ENCODE measurements at regions not wholly inside any gene's neighbourhood (a gene's known extent, or its start where the extent isn't known, plus 50 kb on each side); places are given as distances from the start of the nearest gene placed in this dataset.

GRCh38 chr17:69945698-69946185 lies 129.3 kb upstream of the KCNJ16 start:
- ChIA-PET CTCF (interaction anchor here (0.6 kb wide), 1 partner anchor 337 kb away, joined by 3 read pairs; no protein-coding TSS in a partner anchor), POLR2A (no interaction called here)
- H3K27me3 ChIP-seq (ENCODE audit: control insufficient read depth, insufficient read depth, low read length), result no peaks in the 10 kb centered on the region
- H3K27ac ChIP-seq (ENCODE audit: low read depth, low read length), result no peak overlapping the region
- no peak overlapping the region for H3K4me3 ChIP-seq (ENCODE audit: low read depth, low read length)
- no peaks in the 10 kb centered on the region for H3K9me3 ChIP-seq (ENCODE audit: control insufficient read depth, insufficient read depth, low read length)
- no peak for TF ChIP-seq CTCF (IDR thresholded peaks at IDR 0.05; ENCODE audit: low read depth, low read length)
- no peak for DNase-seq (ENCODE audit: low read depth, low spot score)

GRCh38 chr17:69947027-69947759 lies 127.8 kb upstream of the KCNJ16 start:
- no peak overlapping the region for H3K27ac ChIP-seq (ENCODE audit: low read depth, low read length)
- H3K4me3 ChIP-seq (ENCODE audit: low read depth, low read length), result no peak overlapping the region
- TF ChIP-seq CTCF (IDR thresholded peaks at IDR 0.05; ENCODE audit: low read depth, low read length), result no peak
- H3K9me3 ChIP-seq (ENCODE audit: control insufficient read depth, insufficient read depth, low read length), result no peaks in the 10 kb centered on the region
- DNase-seq (ENCODE audit: low read depth, low spot score), result no peak
- CTCF ChIA-PET, result interaction anchor here (0.7 kb wide), 1 partner anchor 160 kb away, joined by 3 read pairs; no protein-coding TSS in a partner anchor
- POLR2A ChIA-PET, result no interaction called here
- no peaks in the 10 kb centered on the region for H3K27me3 ChIP-seq (ENCODE audit: control insufficient read depth, insufficient read depth, low read length)

- Histone ChIP-seq H3K4me3 (ENCODE audit: low read depth, low read length) (no peak overlapping the region), H3K27me3 (ENCODE audit: control insufficient read depth, insufficient read depth, low read length) (no peaks in the 10 kb centered on the region), H3K27ac (ENCODE audit: low read depth, low read length) (no peak overlapping the region), H3K9me3 (ENCODE audit: control insufficient read depth, insufficient read depth, low read length) (no peaks in the 10 kb centered on the region)
- no peak for TF ChIP-seq CTCF (IDR thresholded peaks at IDR 0.05; ENCODE audit: low read depth, low read length)
- DNase-seq (ENCODE audit: low read depth, low spot score), result no peak
- CTCF ChIA-PET, result no interaction called here
- POLR2A ChIA-PET, result no interaction called here
These were observed 126.6 kb upstream of the KCNJ16 start for GRCh38 chr17:69948406-69948805.

- Histone ChIP-seq H3K4me3 (ENCODE audit: low read depth, low read length) (no peak overlapping the region), H3K27ac (ENCODE audit: low read depth, low read length) (no peak overlapping the region), H3K27me3 (ENCODE audit: control insufficient read depth, insufficient read depth, low read length) (no peaks in the 10 kb centered on the region), H3K9me3 (ENCODE audit: control insufficient read depth, insufficient read depth, low read length) (no peaks in the 10 kb centered on the region)
- ChIA-PET POLR2A (no interaction called here), CTCF (no interaction called here)
- TF ChIP-seq CTCF (IDR thresholded peaks at IDR 0.05; ENCODE audit: low read depth, low read length), result no peak
- DNase-seq (ENCODE audit: low read depth, low spot score), result no peak
These were observed 125.5 kb upstream of the KCNJ16 start for GRCh38 chr17:69949496-69949895.

- DNase-seq (ENCODE audit: low read depth, low spot score), result no peak
- no peak overlapping the region for H3K4me3 ChIP-seq (ENCODE audit: low read depth, low read length)
- CTCF ChIA-PET, result interaction anchor here (0.7 kb wide), 1 partner anchor 9 kb away, joined by 5 read pairs; no protein-coding TSS in a partner anchor
- no peaks in the 10 kb centered on the region for H3K27me3 ChIP-seq (ENCODE audit: control insufficient read depth, insufficient read depth, low read length)
- POLR2A ChIA-PET, result no interaction called here
- H3K9me3 ChIP-seq (ENCODE audit: control insufficient read depth, insufficient read depth, low read length), result no peaks in the 10 kb centered on the region
- TF ChIP-seq CTCF (IDR thresholded peaks at IDR 0.05; ENCODE audit: low read depth, low read length), result no peak
- no peak overlapping the region for H3K27ac ChIP-seq (ENCODE audit: low read depth, low read length)
These were observed 124.9 kb upstream of the KCNJ16 start for GRCh38 chr17:69949973-69950695.

Data from AG04450 (cell line).